NOMO-1 (cell line): ENCODE measurements at regions not wholly inside any gene's neighbourhood (a gene's known extent, or its start where the extent isn't known, plus 50 kb on each side); places are given as distances from the start of the nearest gene placed in this dataset.
"Not testable (repeated sequence)": the region's sequence is repeated elsewhere in the genome, so short reads cannot be mapped to it uniquely, and the experiment has no call there.

ENCODE experiments used
- DNase-seq, 2 experiments: peaks; one replicate each; lab custom pipeline; 2025; ENCODE audit not compliant: unreplicated experiment in 2 of 2; lab: John Stamatoyannopoulos, UW

GRCh38 chr5:104052558-104053352 lies 490.2 kb upstream of the NUDT12 start:
- DNase-seq: no peak

- DNase-seq: no peak
Measured at GRCh38 chr5:104050436-104050835, 487.8 kb upstream of the NUDT12 start.

- DNase-seq: no peak
Measured at GRCh38 chr5:104049752-104050151, 487.2 kb upstream of the NUDT12 start.

- no peak for DNase-seq
Measured at GRCh38 chr5:104048231-104048630, 485.6 kb upstream of the NUDT12 start.

GRCh38 chr5:104045987-104046386 lies 483.4 kb upstream of the NUDT12 start:
- no peak for DNase-seq

GRCh38 chr5:104039871-104040270 lies 477.3 kb upstream of the NUDT12 start:
- not testable (repeated sequence) for DNase-seq

GRCh38 chr5:104037136-104037535 lies 474.5 kb upstream of the NUDT12 start:
- not testable (repeated sequence) for DNase-seq

GRCh38 chr5:104033186-104033585 lies 470.6 kb upstream of the NUDT12 start:
- not testable (repeated sequence) for DNase-seq

GRCh38 chr5:104024538-104024937 lies 461.9 kb upstream of the NUDT12 start:
- no peak for DNase-seq

- DNase-seq: no peak
Measured at GRCh38 chr5:104023739-104024138, 461.1 kb upstream of the NUDT12 start.

GRCh38 chr5:104019956-104020355 lies 457.4 kb upstream of the NUDT12 start:
- no peak for DNase-seq

GRCh38 chr5:104018299-104018698 lies 455.7 kb upstream of the NUDT12 start:
- DNase-seq: no peak

- DNase-seq: no peak
Measured at GRCh38 chr5:104016646-104017045, 454.1 kb upstream of the NUDT12 start.

- no peak for DNase-seq
Measured at GRCh38 chr5:104015765-104016164, 453.2 kb upstream of the NUDT12 start.

- DNase-seq: not testable (repeated sequence)
Measured at GRCh38 chr5:104002783-104003182, 440.2 kb upstream of the NUDT12 start.

GRCh38 chr5:104001136-104001535 lies 438.5 kb upstream of the NUDT12 start:
- no peak for DNase-seq

- no peak for DNase-seq
Measured at GRCh38 chr5:103993031-103993430, 430.4 kb upstream of the NUDT12 start.

GRCh38 chr5:103990064-103990463 lies 427.5 kb upstream of the NUDT12 start:
- no peak for DNase-seq

- no peak for DNase-seq
Measured at GRCh38 chr5:103981592-103981991, 419.0 kb upstream of the NUDT12 start.

GRCh38 chr5:103973669-103974068 lies 411.1 kb upstream of the NUDT12 start:
- no peak for DNase-seq

- not testable (repeated sequence) for DNase-seq
Measured at GRCh38 chr5:103966295-103966694, 403.7 kb upstream of the NUDT12 start.

GRCh38 chr5:103962023-103962422 lies 399.4 kb upstream of the NUDT12 start:
- DNase-seq: no peak
